DMS79 (cell line): ENCODE measurements at regions not wholly inside any gene's neighbourhood (a gene's known extent, or its start where the extent isn't known, plus 50 kb on each side); places are given as distances from the start of the nearest gene placed in this dataset.
"Not testable (repeated sequence)": the region's sequence is repeated elsewhere in the genome, so short reads cannot be mapped to it uniquely, and the experiment has no call there.

Experiments
- DNase-seq: peaks from one replicate; lab custom pipeline; 2025; lab: John Stamatoyannopoulos, UW

GRCh38 chr11:13782390-13783075, 114.1 kb downstream of the FAR1 start:
- no peak for DNase-seq

GRCh38 chr11:13784441-13784840, 116.0 kb downstream of the FAR1 start:
- DNase-seq: no peak

- DNase-seq: no peak
These were observed 116.4 kb downstream of the FAR1 start for GRCh38 chr11:13784855-13785254.

- no peak for DNase-seq
These were observed 118.2 kb downstream of the FAR1 start for GRCh38 chr11:13786688-13787087.

GRCh38 chr11:13797616-13798015, 129.1 kb downstream of the FAR1 start:
- not testable (repeated sequence) for DNase-seq

- no peak for DNase-seq
These were observed 132.4 kb downstream of the FAR1 start for GRCh38 chr11:13800901-13801300.

- no peak for DNase-seq
These were observed 144.2 kb upstream of the SPON1 start for GRCh38 chr11:13818325-13818724.

GRCh38 chr11:13826505-13827278, 135.8 kb upstream of the SPON1 start:
- DNase-seq: no peak

GRCh38 chr11:13831696-13832095, 130.8 kb upstream of the SPON1 start:
- DNase-seq: no peak

GRCh38 chr11:13834463-13834862, 128.1 kb upstream of the SPON1 start:
- no peak for DNase-seq

GRCh38 chr11:13836666-13837065, 125.9 kb upstream of the SPON1 start:
- no peak for DNase-seq

GRCh38 chr11:13837286-13837685, 125.2 kb upstream of the SPON1 start:
- no peak for DNase-seq

- DNase-seq: no peak
These were observed 121.1 kb upstream of the SPON1 start for GRCh38 chr11:13841393-13841792.

GRCh38 chr11:13848031-13848430, 114.5 kb upstream of the SPON1 start:
- DNase-seq: no peak

- DNase-seq: no peak
These were observed 112.1 kb upstream of the SPON1 start for GRCh38 chr11:13850231-13851005.

GRCh38 chr11:13851691-13852090, 110.8 kb upstream of the SPON1 start:
- no peak for DNase-seq

- DNase-seq: no peak
These were observed 110.0 kb upstream of the SPON1 start for GRCh38 chr11:13852481-13852880.

GRCh38 chr11:13857828-13858227, 104.7 kb upstream of the SPON1 start:
- DNase-seq: no peak

- DNase-seq: no peak
These were observed 102.6 kb upstream of the SPON1 start for GRCh38 chr11:13859892-13860291.

- no peak for DNase-seq
These were observed 101.1 kb upstream of the SPON1 start for GRCh38 chr11:13861411-13861810.

GRCh38 chr11:13862845-13863392, 99.6 kb upstream of the SPON1 start:
- DNase-seq: no peak

- no peak for DNase-seq
These were observed 93.7 kb upstream of the SPON1 start for GRCh38 chr11:13868710-13869397.
